GM19025 (cell line): ENCODE measurements at regions not wholly inside any gene's neighbourhood (a gene's known extent, or its start where the extent isn't known, plus 50 kb on each side); places are given as distances from the start of the nearest gene placed in this dataset.
"Not testable (repeated sequence)": the region's sequence is repeated elsewhere in the genome, so short reads cannot be mapped to it uniquely, and the experiment has no call there.

Experiments
- ATAC-seq: cut with Tn5 transposase; IDR thresholded peaks from one replicate; pipeline ENCODE4 v1.9.1; 2021; ENCODE audit warnings: mild to moderate bottlenecking, low read depth, moderate library complexity; ENCODE audit not compliant: unreplicated experiment

- ATAC-seq: no peak
Observed at GRCh38 chr16:66186251-66186785, 180.2 kb upstream of the CDH5 start.

GRCh38 chr16:66182592-66182991, 183.9 kb upstream of the CDH5 start:
- no peak for ATAC-seq

DNA sequence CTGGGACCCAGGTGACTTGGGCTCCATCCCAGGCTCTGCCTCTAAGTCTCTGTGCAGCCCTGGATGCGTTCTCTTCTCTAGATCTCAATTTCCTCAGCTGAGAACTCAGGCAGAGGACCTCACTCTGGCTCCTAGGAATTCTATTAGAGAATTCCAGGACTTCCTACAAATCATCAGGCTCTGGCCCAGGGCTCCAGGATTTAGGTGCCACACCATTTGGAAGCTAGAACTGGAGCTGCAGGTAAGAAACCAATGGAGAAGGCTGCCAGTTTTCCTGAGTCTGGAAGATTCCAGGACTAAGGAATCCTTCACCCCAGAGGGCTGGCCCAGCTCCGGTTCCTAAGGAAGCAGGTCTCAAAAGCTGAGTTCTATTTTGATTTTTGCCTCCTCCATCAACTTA, 189.8 kb upstream of the CDH5 start:
- ATAC-seq: no peak

- no peak for ATAC-seq
Observed at GRCh38 chr16:66176111-66176510, 190.4 kb upstream of the CDH5 start.

DNA sequence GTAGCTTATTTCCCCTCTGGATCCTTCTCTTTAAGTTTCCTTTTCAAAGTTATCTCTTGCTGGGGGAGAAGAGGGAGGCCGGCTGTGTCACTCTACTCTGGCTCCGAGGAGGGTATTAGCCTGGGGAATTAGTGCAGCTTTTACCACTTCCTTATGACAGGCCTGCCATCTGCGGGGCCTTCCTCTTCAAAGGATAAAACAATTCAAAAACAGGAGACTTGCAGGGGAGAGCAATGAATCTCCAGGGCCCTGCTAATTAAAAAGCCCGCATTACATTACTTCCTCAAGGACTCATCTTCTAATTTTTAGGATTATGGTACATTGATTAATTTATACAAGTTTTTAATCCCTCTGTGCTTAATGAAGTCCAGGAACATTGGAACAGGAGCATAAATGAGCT, 190.9 kb upstream of the CDH5 start:
- ATAC-seq: no peak

DNA sequence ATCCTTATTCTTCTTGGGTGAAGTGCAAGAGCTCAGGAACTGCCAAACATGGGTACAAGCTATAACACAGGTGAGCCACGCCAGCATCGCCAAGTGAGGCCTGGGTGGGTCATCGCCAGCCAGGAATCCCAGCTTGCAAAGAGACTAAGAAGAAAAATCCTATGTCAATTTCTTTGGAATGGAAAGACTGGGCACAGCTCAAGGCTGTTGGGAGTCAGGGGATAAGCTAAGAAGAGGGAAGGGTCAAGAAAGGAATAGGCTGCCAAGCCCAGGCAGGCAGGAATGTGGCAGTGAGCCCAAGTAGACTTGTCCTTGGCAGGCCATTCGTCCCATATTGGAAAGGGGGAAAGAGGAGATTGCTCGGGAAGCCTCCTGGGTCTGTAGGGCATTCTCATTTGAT, 191.4 kb upstream of the CDH5 start:
- ATAC-seq: no peak

GRCh38 chr16:66173796-66174195, 192.7 kb upstream of the CDH5 start:
- not testable (repeated sequence) for ATAC-seq

DNA sequence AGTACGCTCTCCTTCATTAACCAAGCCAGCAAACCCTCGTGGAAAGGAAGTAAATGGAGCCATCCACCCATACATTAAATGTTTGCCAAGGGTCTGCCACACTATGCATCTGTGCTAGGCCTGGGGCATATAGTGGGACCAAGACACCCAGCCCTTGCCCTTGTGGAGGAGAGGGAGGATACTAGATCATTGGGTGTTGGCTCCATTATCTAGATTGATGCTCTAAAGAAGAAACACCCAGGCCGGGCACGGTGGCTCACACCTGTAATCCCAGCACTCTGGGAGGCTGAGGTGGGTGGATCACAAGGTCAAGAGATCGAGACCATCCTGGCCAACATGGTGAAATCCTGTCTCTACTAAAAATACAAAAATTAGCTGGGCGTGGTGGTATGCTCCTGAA, 193.3 kb upstream of the CDH5 start:
- ATAC-seq: not testable (repeated sequence)

DNA sequence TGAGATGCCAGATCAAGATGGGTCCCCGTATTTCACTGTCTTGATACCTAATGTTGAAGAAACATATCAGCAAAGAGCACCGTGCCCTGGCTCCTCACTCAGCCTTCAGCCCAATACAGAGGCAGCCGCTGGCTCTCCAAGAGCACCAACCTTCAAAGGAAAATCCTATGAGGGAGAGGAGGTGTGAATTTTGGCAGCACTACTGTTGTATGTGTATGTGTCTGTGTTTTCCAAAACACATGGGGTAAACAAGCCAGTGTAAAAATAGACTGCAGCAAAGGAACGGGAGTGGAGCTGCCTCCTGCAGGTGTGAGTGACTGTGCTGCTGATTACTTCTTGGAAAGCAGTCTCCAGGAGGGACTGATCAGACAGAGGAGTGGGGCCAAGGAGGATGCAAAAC, 194.0 kb upstream of the CDH5 start:
- no peak for ATAC-seq

- ATAC-seq: no peak
Observed at GRCh38 chr16:66171578-66171977, 194.9 kb upstream of the CDH5 start.

GRCh38 chr16:66170989-66171388, 195.5 kb upstream of the CDH5 start:
- ATAC-seq: no peak

GRCh38 chr16:66169817-66170216, 196.7 kb upstream of the CDH5 start:
- no peak for ATAC-seq

GRCh38 chr16:66168777-66169176, 197.7 kb upstream of the CDH5 start:
- no peak for ATAC-seq

DNA sequence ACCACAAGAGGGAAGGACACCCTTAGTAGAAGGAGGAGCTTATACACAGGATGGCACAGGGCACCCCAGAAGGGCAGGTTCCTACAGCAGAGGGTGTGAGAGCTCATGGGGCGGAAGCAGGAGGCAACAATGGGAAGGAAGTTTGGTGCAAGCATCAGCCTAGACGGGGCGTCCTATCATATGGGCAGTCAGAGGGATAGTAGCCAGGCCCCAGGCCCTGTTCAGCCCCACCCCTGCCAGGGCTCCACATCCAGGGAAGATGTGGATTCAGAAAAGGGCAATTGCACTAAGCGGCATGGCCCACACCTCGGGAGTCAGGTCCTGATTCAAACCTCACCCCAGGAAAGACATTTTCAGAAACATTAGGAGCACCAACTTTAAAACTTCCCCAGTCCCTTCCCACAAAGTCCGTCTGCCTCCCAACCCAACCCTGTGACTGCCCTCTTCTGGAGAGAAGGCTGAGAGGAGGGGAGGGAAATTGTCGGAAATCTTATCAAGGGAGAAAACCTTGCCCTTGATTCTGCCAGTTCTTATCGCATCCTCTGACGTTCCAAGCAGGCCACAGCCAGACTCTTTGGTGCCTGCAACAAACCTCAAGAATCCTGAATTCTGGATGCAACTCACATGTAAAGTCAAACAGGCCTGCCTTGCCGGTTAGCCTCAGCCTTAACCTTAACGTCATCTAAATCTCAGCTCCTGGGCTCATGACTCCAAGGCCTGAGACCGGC, 198.8 kb upstream of the CDH5 start:
- no peak for ATAC-seq

GRCh38 chr16:66166490-66166889, 200.0 kb upstream of the CDH5 start:
- no peak for ATAC-seq

DNA sequence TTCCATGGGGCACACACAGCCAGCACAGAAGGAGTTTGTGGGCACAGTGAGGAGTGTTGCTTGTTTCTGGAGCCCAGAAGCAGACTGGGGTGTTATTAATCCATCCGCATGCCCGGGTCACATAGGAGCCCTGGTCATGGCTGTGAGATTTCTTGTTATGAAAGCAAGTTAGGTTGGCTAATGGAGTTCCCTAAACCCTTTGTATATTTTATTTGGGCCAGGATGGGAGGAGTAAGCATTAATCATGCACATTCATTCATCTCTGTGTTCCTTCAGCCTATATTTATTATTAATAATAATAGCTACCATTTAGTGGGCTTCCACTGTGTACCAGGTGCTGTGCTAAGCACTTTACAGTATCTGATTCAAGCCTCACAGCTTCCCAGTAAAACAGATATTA, 200.6 kb upstream of the CDH5 start:
- no peak for ATAC-seq

- no peak for ATAC-seq
Observed at GRCh38 chr16:66164581-66165247, 201.8 kb upstream of the CDH5 start.

- ATAC-seq: no peak
Observed at GRCh38 chr16:66162821-66163220, 203.7 kb upstream of the CDH5 start.

- ATAC-seq: no peak
Observed at GRCh38 chr16:66161942-66162341, 204.5 kb upstream of the CDH5 start.

GRCh38 chr16:66161269-66161668, 205.2 kb upstream of the CDH5 start:
- ATAC-seq: no peak

DNA sequence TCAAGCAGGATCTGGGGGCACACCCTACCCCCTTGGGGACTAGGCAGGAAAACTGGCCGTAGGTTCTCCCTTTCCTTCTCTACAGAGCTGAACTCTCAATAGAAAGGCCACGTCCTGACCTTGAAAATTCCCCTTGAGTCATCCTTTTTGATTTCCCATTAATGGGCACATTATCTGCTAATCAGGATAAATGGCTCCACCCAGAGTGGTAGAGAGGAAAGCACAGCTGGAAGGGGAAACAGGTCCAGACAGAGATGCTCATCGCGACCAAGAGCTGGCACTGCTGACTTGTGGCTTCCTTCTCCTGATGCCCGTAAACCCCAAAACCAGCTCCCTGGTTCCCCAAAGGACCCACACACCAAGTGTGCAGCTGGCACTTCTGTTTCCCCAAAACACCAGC, 206.5 kb upstream of the CDH5 start:
- no peak for ATAC-seq

DNA sequence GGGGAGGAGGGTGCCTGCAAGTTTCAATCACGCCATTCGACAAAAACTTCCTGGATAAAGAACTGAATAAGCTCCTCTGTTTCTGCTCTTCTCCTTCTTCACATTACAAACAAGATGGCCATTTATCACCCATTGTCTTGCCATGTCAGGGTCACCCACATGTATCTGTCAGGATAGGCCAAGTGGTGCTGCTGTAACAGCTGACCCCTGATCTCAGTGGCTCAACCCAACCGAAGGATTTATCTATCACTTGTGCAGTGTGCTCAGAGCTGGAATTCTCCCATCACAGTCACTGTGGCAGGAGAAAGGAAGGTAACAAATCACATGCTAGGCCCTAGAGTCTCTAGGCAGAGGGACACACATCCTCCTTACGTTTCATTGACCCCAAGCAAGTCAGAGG, 210.0 kb upstream of the CDH5 start:
- ATAC-seq: no peak
